ENCODE measurements at regions not wholly inside any gene's neighbourhood (a gene's known extent, or its start where the extent isn't known, plus 50 kb on each side); places are given as distances from the start of the nearest gene placed in this dataset.
"Not testable (repeated sequence)": the region's sequence is repeated elsewhere in the genome, so short reads cannot be mapped to it uniquely, and the experiment has no call there.

GRCh38 chr7:79775911-79776310 is 322.4 kb upstream of the MAGI2 start:
- no peaks in the 10 kb centered on the region for H3K9me3 ChIP-seq (ENCODE audit: low read length)
- H3K27me3 ChIP-seq (ENCODE audit: control insufficient read depth in 1 of 2, insufficient read depth in 2 of 2, low read length in 2 of 2), result no peaks in the 10 kb centered on the region
- H3K27ac ChIP-seq (ENCODE audit: low read depth, low read length), result no peak overlapping the region
- no peaks in the 10 kb centered on the region for H3K36me3 ChIP-seq (ENCODE audit: insufficient read depth, low read length)
- no peak overlapping the region for H3K4me3 ChIP-seq (ENCODE audit: low read depth in 1 of 2, low read length in 2 of 2)
- H3K9ac ChIP-seq (ENCODE audit: low read length), result no peak overlapping the region
- no peaks in the 10 kb centered on the region for H3K4me1 ChIP-seq (ENCODE audit: insufficient read depth, low read length)

- no peaks in the 10 kb centered on the region for H3K27me3 ChIP-seq (ENCODE audit: control insufficient read depth in 1 of 2, insufficient read depth in 2 of 2, low read length in 2 of 2)
- H3K36me3 ChIP-seq (ENCODE audit: insufficient read depth, low read length), result no peaks in the 10 kb centered on the region
- H3K9me3 ChIP-seq (ENCODE audit: low read length), result no peaks in the 10 kb centered on the region
- no peak overlapping the region for H3K27ac ChIP-seq (ENCODE audit: low read depth, low read length)
- H3K4me1 ChIP-seq (ENCODE audit: insufficient read depth, low read length), result no peaks in the 10 kb centered on the region
- H3K4me3 ChIP-seq (ENCODE audit: low read depth in 1 of 2, low read length in 2 of 2), result no peak overlapping the region
- H3K9ac ChIP-seq (ENCODE audit: low read length), result no peak overlapping the region
Observed at GRCh38 chr7:79774150-79774549, 320.7 kb upstream of the MAGI2 start.

- H3K27me3 ChIP-seq (ENCODE audit: control insufficient read depth in 1 of 2, insufficient read depth in 2 of 2, low read length in 2 of 2), result no peaks in the 10 kb centered on the region
- H3K9ac ChIP-seq (ENCODE audit: low read length), result no peak overlapping the region
- no peaks in the 10 kb centered on the region for H3K4me1 ChIP-seq (ENCODE audit: insufficient read depth, low read length)
Observed at GRCh38 chr7:79770970-79771369, 317.5 kb upstream of the MAGI2 start.

GRCh38 chr7:79770063-79770462 is 316.6 kb upstream of the MAGI2 start:
- H3K9ac ChIP-seq (ENCODE audit: low read length), result no peak overlapping the region
- no peaks in the 10 kb centered on the region for H3K9me3 ChIP-seq (ENCODE audit: low read length)
- no peaks in the 10 kb centered on the region for H3K27me3 ChIP-seq (ENCODE audit: control insufficient read depth in 1 of 2, insufficient read depth in 2 of 2, low read length in 2 of 2)
- no peak overlapping the region for H3K4me3 ChIP-seq (ENCODE audit: low read depth in 1 of 2, low read length in 2 of 2)
- no peak overlapping the region for H3K27ac ChIP-seq (ENCODE audit: low read depth, low read length)
- H3K36me3 ChIP-seq (ENCODE audit: insufficient read depth, low read length), result no peaks in the 10 kb centered on the region
- no peaks in the 10 kb centered on the region for H3K4me1 ChIP-seq (ENCODE audit: insufficient read depth, low read length)

More at GRCh38 chr7:79770970-79771369, 317.5 kb upstream of the MAGI2 start:
- H3K36me3 ChIP-seq (ENCODE audit: insufficient read depth, low read length), result no peaks in the 10 kb centered on the region
- no peaks in the 10 kb centered on the region for H3K9me3 ChIP-seq (ENCODE audit: low read length)
- H3K4me3 ChIP-seq (ENCODE audit: low read depth in 1 of 2, low read length in 2 of 2), result no peak overlapping the region
- H3K27ac ChIP-seq (ENCODE audit: low read depth, low read length), result no peak overlapping the region

GRCh38 chr7:79767876-79768560 is 314.6 kb upstream of the MAGI2 start:
- H3K4me3 ChIP-seq (ENCODE audit: low read depth in 1 of 2, low read length in 2 of 2); H3K27ac ChIP-seq (ENCODE audit: low read depth, low read length); H3K9me3 ChIP-seq (ENCODE audit: low read length); H3K9ac ChIP-seq (ENCODE audit: low read length); H3K36me3 ChIP-seq (ENCODE audit: insufficient read depth, low read length); H3K27me3 ChIP-seq (ENCODE audit: control insufficient read depth in 1 of 2, insufficient read depth in 2 of 2, low read length in 2 of 2); H3K4me1 ChIP-seq (ENCODE audit: insufficient read depth, low read length): not testable (repeated sequence)

- H3K4me1 ChIP-seq (ENCODE audit: insufficient read depth, low read length); H3K27me3 ChIP-seq (ENCODE audit: control insufficient read depth in 1 of 2, insufficient read depth in 2 of 2, low read length in 2 of 2); H3K9me3 ChIP-seq (ENCODE audit: low read length); H3K36me3 ChIP-seq (ENCODE audit: insufficient read depth, low read length); H3K27ac ChIP-seq (ENCODE audit: low read depth, low read length); H3K4me3 ChIP-seq (ENCODE audit: low read depth in 1 of 2, low read length in 2 of 2); H3K9ac ChIP-seq (ENCODE audit: low read length): not testable (repeated sequence)
Observed at GRCh38 chr7:79767192-79767591, 313.7 kb upstream of the MAGI2 start.

GRCh38 chr7:79761876-79762429 is 308.5 kb upstream of the MAGI2 start:
- Histone ChIP-seq H3K9me3 (ENCODE audit: low read length) (no peaks in the 10 kb centered on the region), H3K27me3 (ENCODE audit: control insufficient read depth in 1 of 2, insufficient read depth in 2 of 2, low read length in 2 of 2) (no peaks in the 10 kb centered on the region), H3K4me3 (ENCODE audit: low read depth in 1 of 2, low read length in 2 of 2) (no peak overlapping the region), H3K27ac (ENCODE audit: low read depth, low read length) (no peak overlapping the region), H3K9ac (ENCODE audit: low read length) (no peak overlapping the region), H3K4me1 (ENCODE audit: insufficient read depth, low read length) (no peaks in the 10 kb centered on the region), H3K36me3 (ENCODE audit: insufficient read depth, low read length) (no peaks in the 10 kb centered on the region)

- not testable (repeated sequence) for H3K4me3 ChIP-seq (ENCODE audit: low read depth in 1 of 2, low read length in 2 of 2); H3K27ac ChIP-seq (ENCODE audit: low read depth, low read length); H3K27me3 ChIP-seq (ENCODE audit: control insufficient read depth in 1 of 2, insufficient read depth in 2 of 2, low read length in 2 of 2); H3K4me1 ChIP-seq (ENCODE audit: insufficient read depth, low read length); H3K36me3 ChIP-seq (ENCODE audit: insufficient read depth, low read length); H3K9ac ChIP-seq (ENCODE audit: low read length); H3K9me3 ChIP-seq (ENCODE audit: low read length)
Observed at GRCh38 chr7:79750941-79751340, 297.5 kb upstream of the MAGI2 start.

- H3K9me3 ChIP-seq (ENCODE audit: low read length), result no peaks in the 10 kb centered on the region
- H3K9ac ChIP-seq (ENCODE audit: low read length), result no peak overlapping the region
- no peaks in the 10 kb centered on the region for H3K27me3 ChIP-seq (ENCODE audit: control insufficient read depth in 1 of 2, insufficient read depth in 2 of 2, low read length in 2 of 2)
- no peaks in the 10 kb centered on the region for H3K36me3 ChIP-seq (ENCODE audit: insufficient read depth, low read length)
- H3K27ac ChIP-seq (ENCODE audit: low read depth, low read length), result no peak overlapping the region
- H3K4me1 ChIP-seq (ENCODE audit: insufficient read depth, low read length), result no peaks in the 10 kb centered on the region
- H3K4me3 ChIP-seq (ENCODE audit: low read depth in 1 of 2, low read length in 2 of 2), result no peak overlapping the region
Observed at GRCh38 chr7:79749856-79750255, 296.4 kb upstream of the MAGI2 start.

GRCh38 chr7:79741684-79742083 is 288.2 kb upstream of the MAGI2 start:
- H3K9me3 ChIP-seq (ENCODE audit: low read length), result no peaks in the 10 kb centered on the region
- H3K4me3 ChIP-seq (ENCODE audit: low read depth in 1 of 2, low read length in 2 of 2), result no peak overlapping the region
- no peaks in the 10 kb centered on the region for H3K36me3 ChIP-seq (ENCODE audit: insufficient read depth, low read length)
- no peak overlapping the region for H3K9ac ChIP-seq (ENCODE audit: low read length)
- no peak overlapping the region for H3K27ac ChIP-seq (ENCODE audit: low read depth, low read length)
- no peaks in the 10 kb centered on the region for H3K4me1 ChIP-seq (ENCODE audit: insufficient read depth, low read length)
- no peaks in the 10 kb centered on the region for H3K27me3 ChIP-seq (ENCODE audit: control insufficient read depth in 1 of 2, insufficient read depth in 2 of 2, low read length in 2 of 2)

- Histone ChIP-seq H3K4me3 (ENCODE audit: low read depth in 1 of 2, low read length in 2 of 2) (no peak overlapping the region), H3K27me3 (ENCODE audit: control insufficient read depth in 1 of 2, insufficient read depth in 2 of 2, low read length in 2 of 2) (no peaks in the 10 kb centered on the region), H3K4me1 (ENCODE audit: insufficient read depth, low read length) (no peaks in the 10 kb centered on the region), H3K36me3 (ENCODE audit: insufficient read depth, low read length) (no peaks in the 10 kb centered on the region), H3K27ac (ENCODE audit: low read depth, low read length) (no peak overlapping the region), H3K9me3 (ENCODE audit: low read length) (no peaks in the 10 kb centered on the region), H3K9ac (ENCODE audit: low read length) (no peak overlapping the region)
Observed at GRCh38 chr7:79740076-79740475, 286.6 kb upstream of the MAGI2 start.

GRCh38 chr7:79739036-79739709 is 285.7 kb upstream of the MAGI2 start:
- not testable (repeated sequence) for H3K4me1 ChIP-seq (ENCODE audit: insufficient read depth, low read length); H3K4me3 ChIP-seq (ENCODE audit: low read depth in 1 of 2, low read length in 2 of 2); H3K36me3 ChIP-seq (ENCODE audit: insufficient read depth, low read length); H3K9ac ChIP-seq (ENCODE audit: low read length); H3K27me3 ChIP-seq (ENCODE audit: control insufficient read depth in 1 of 2, insufficient read depth in 2 of 2, low read length in 2 of 2); H3K9me3 ChIP-seq (ENCODE audit: low read length); H3K27ac ChIP-seq (ENCODE audit: low read depth, low read length)
